T-cell (primary cell): ENCODE measurements at regions not wholly inside any gene's neighbourhood (a gene's known extent, or its start where the extent isn't known, plus 50 kb on each side); places are given as distances from the start of the nearest gene placed in this dataset.

Experiments
- ATAC-seq, 4 experiments: fragments of 200-7000 bp in 3 of 4; fragments of 150-1000 bp in 1 of 4; cut with Tn5 transposase; replicated peaks in 1 of 4; 1 replicate in 3 of 4; 2 replicates in 1 of 4; pipeline ENCODE4 v1.10.0; 2021; ENCODE audit warnings: moderate library complexity in 3 of 4, mild to moderate bottlenecking in 2 of 4, moderate number of reproducible peaks in 1 of 4
- CTCF ChIA-PET, 2 donors: fragments of 300-600 bp; sonication (Branson Sonifier 250); formaldehyde crosslinking; loops; one replicate each; lab custom pipeline; 2022; ENCODE audit warnings: antibody characterized with exemption in 2 of 2; lab: Charles Lee
- POLR2A ChIA-PET, 2 donors: fragments of 300-600 bp; sonication (Branson Sonifier 250); formaldehyde crosslinking; loops; one replicate each; lab custom pipeline; 2022; ENCODE audit warnings: antibody characterized with exemption in 2 of 2; lab: Charles Lee
- DNase-seq, 35 experiments: peaks; one replicate each; pipeline versions ENCODE4 v3.0.0 to v3.0.0-alpha.2; 2013 to 2023
- H3K27ac ChIP-seq: one replicate; pipeline ENCODE4 v1.5.1; 2013; ENCODE audit warnings: low read length
- H3K27me3 ChIP-seq, 2 experiments: replicated peaks in 1 of 2; 1 replicate in 1 of 2; 2 replicates in 1 of 2; pipeline versions ENCODE4 v1.6.1 to v1.7.0; 2013; ENCODE audit warnings: low read length in 1 of 2, mixed read lengths in 1 of 2; ENCODE audit not compliant: control insufficient read depth in 2 of 2, insufficient read depth in 2 of 2; ENCODE audit errors: extremely low read depth in 1 of 2
- H3K36me3 ChIP-seq, 2 donors: 1 replicate in 1 of 2; 2 replicates in 1 of 2; pipeline versions ENCODE4 v1.6.1 to v1.7.0; 2013; ENCODE audit warnings: low read length in 1 of 2; ENCODE audit not compliant: control insufficient read depth in 2 of 2, insufficient read depth in 1 of 2; ENCODE audit errors: extremely low read depth in 1 of 2
- H3K4me1 ChIP-seq, 2 experiments: 1 replicate in 1 of 2; 2 replicates in 1 of 2; pipeline versions ENCODE4 v1.6.1 to v1.7.0; 2013; ENCODE audit warnings: low read length in 2 of 2, mixed read lengths in 1 of 2; ENCODE audit not compliant: insufficient read depth in 2 of 2, control insufficient read depth in 1 of 2; ENCODE audit errors: extremely low read depth in 1 of 2
- H3K4me3 ChIP-seq, 2 donors: 1 replicate in 1 of 2; 2 replicates in 1 of 2; pipeline versions ENCODE4 v1.5.1 to v1.7.0; 2013; ENCODE audit warnings: mild to moderate bottlenecking in 2 of 2, low read length in 1 of 2, moderate library complexity in 1 of 2; ENCODE audit not compliant: control insufficient read depth in 1 of 2; ENCODE audit errors: extremely low read depth in 1 of 2
- H3K9me3 ChIP-seq: 2 replicates; pipeline ENCODE4 v1.7.0; 2013
- H3K27ac Mint-ChIP-seq, 2 donors: one replicate each; pipeline ENCODE4 v1.8.0; 2020 to 2021; ENCODE audit warnings: mild to moderate bottlenecking in 2 of 2, mixed read lengths in 2 of 2
- H3K27me3 Mint-ChIP-seq, 2 donors: one replicate each; pipeline ENCODE4 v1.8.0; 2021 to 2022; ENCODE audit warnings: mixed read lengths in 2 of 2
- H3K36me3 Mint-ChIP-seq: one replicate; pipeline ENCODE4 v1.8.0; 2021; ENCODE audit warnings: mixed read lengths
- H3K4me1 Mint-ChIP-seq, 3 donors: one replicate each; pipeline ENCODE4 v1.8.0; 2020 to 2022; ENCODE audit warnings: mixed read lengths in 3 of 3, mild to moderate bottlenecking in 1 of 3
- H3K4me3 Mint-ChIP-seq, 3 donors: one replicate each; pipeline ENCODE4 v1.8.0; 2020 to 2022; ENCODE audit warnings: mild to moderate bottlenecking in 3 of 3, mixed read lengths in 3 of 3, moderate library complexity in 3 of 3
- H3K9me3 Mint-ChIP-seq, 3 donors: one replicate each; pipeline ENCODE4 v1.8.0; 2020 to 2022; ENCODE audit warnings: mixed read lengths in 3 of 3
- WGBS: methylation state at CpG from one replicate; pipeline ENCODE4 v1.1.5; 2013; ENCODE audit warnings: missing lambda C conversion rate; ENCODE audit not compliant: insufficient coverage; 5-methylcytosine and 5-hydroxymethylcytosine counted together

DNA sequence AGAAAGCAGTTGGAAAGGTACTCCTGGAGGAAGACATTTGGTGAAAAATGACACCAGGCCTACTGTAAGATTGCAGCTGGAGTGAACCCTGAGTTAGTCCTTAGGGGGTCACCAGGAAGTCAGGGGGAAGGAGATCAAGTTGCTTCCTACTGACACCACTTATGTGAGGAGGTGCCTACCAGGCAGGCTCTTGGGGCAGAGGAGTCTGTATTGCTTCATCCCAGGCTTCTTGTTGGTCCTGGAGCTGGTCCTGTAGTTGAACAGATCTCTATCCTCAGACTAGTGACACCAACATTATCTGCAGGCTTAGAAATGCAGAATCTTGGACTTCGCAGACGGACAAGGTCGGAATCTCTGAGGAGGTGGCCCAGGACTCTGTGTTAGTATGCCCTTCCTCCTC lies 116.0 kb upstream of the ARGLU1 start:
- Histone ChIP-seq H3K27me3 (peaks cover 0 to 8% of the 10 kb centered on the region in 2 experiments), H3K4me1 (no peaks in the 10 kb centered on the region), H3K27ac (no peak overlapping the region), H3K36me3 (no peaks in the 10 kb centered on the region), H3K4me3 (no peak overlapping the region), H3K9me3 (no peaks in the 10 kb centered on the region)
- WGBS, result 77% methylated on average over 3 of the region's 3 CpGs
- no peaks in the 10 kb centered on the region for H3K9me3 Mint-ChIP-seq
- peaks cover 0 to 6% of the 10 kb centered on the region in 2 donors for H3K27me3 Mint-ChIP-seq
- DNase-seq (no peak), ATAC-seq (no peak)
- ChIA-PET POLR2A (no interaction called here), CTCF (no interaction called here)
- no peak overlapping the region for H3K27ac Mint-ChIP-seq
- no peaks in the 10 kb centered on the region for H3K36me3 Mint-ChIP-seq
- no peaks in the 10 kb centered on the region for H3K4me1 Mint-ChIP-seq
- no peak overlapping the region for H3K4me3 Mint-ChIP-seq

GRCh38 chr13:106683179-106683578 lies 115.2 kb upstream of the ARGLU1 start:
- DNase-seq (no peak), ATAC-seq (no peak)
- WGBS, result 87% methylated on average over 7 of the region's 8 CpGs
- no peaks in the 10 kb centered on the region for H3K9me3 ChIP-seq
- H3K4me1 ChIP-seq, result no peaks in the 10 kb centered on the region
- Mint-ChIP-seq H3K27me3 (peaks cover 0 to 7% of the 10 kb centered on the region in 2 donors), H3K27ac (no peak overlapping the region), H3K36me3 (no peaks in the 10 kb centered on the region), H3K9me3 (no peaks in the 10 kb centered on the region), H3K4me3 (no peak overlapping the region), H3K4me1 (no peaks in the 10 kb centered on the region)
- H3K4me3 ChIP-seq, result no peak overlapping the region
- peaks cover 0 to 8% of the 10 kb centered on the region in 2 experiments for H3K27me3 ChIP-seq
- POLR2A ChIA-PET, result no interaction called here
- H3K27ac ChIP-seq, result no peak overlapping the region
- CTCF ChIA-PET, result no interaction called here
- no peaks in the 10 kb centered on the region for H3K36me3 ChIP-seq

DNA sequence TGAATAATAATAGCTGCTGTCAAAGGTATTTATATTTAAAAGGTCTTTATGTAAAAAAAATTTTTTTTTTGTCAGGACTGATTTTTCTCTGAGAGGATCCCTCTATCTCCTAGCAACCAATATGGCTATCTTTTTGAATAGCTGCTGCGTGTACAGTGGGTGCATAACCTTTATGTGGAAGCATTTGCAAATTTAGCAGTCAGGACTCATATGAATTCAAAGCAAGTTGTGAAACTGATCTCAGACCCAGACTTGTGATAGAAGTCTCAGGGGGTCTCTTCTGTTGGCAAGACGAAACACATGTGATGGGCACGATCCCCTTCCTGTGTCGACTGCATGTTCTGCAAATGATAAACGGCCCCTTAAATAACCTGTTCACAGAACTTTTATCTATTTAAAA lies 114.1 kb upstream of the ARGLU1 start:
- H3K9me3 Mint-ChIP-seq, result peaks cover 0 to 4% (median 0%) of the 10 kb centered on the region in 3 donors
- DNase-seq (no peak), ATAC-seq (no peak)
- no peaks in the 10 kb centered on the region for H3K4me1 Mint-ChIP-seq
- H3K4me3 Mint-ChIP-seq, result no peak overlapping the region
- ChIA-PET POLR2A (no interaction called here), CTCF (no interaction called here)
- H3K36me3 Mint-ChIP-seq, result no peaks in the 10 kb centered on the region
- Histone ChIP-seq H3K4me1 (no peaks in the 10 kb centered on the region), H3K9me3 (no peaks in the 10 kb centered on the region), H3K27ac (no peak overlapping the region), H3K4me3 (no peak overlapping the region), H3K36me3 (no peaks in the 10 kb centered on the region), H3K27me3 (peaks cover 0 to 8% of the 10 kb centered on the region in 2 experiments)
- 86% methylated on average over 5 of the region's 5 CpGs for WGBS
- H3K27ac Mint-ChIP-seq, result no peak overlapping the region
- H3K27me3 Mint-ChIP-seq, result peaks cover 0 to 15% of the 10 kb centered on the region in 2 donors

DNA sequence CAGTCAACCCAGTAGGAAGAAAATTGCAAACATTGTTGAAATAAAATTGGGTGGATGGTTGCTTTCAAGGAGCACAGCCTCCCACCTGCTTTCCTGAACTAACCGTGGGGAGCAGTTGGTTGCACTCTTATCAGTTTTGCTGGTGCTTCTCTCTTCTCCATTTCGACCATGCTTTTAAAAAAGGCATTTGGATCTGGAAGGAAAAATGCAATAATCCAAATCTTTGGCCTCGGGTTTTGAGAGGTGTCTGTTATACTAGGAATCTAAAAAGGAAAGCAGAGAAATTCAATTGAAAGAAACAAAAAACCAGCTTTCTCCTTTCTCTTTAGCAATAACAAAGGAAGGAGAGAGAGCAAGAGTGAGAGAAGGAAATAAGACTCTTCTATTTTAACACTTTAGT lies 113.6 kb upstream of the ARGLU1 start:
- Mint-ChIP-seq H3K27me3 (peaks cover 0 to 15% of the 10 kb centered on the region in 2 donors), H3K4me1 (no peaks in the 10 kb centered on the region), H3K27ac (no peak overlapping the region), H3K36me3 (no peaks in the 10 kb centered on the region), H3K9me3 (peaks cover 0 to 4% (median 0%) of the 10 kb centered on the region in 3 donors), H3K4me3 (no peak overlapping the region)
- WGBS, result no CpG with 5 or more reads among the region's 3 CpGs
- Histone ChIP-seq H3K4me3 (no peak overlapping the region), H3K4me1 (no peaks in the 10 kb centered on the region), H3K36me3 (no peaks in the 10 kb centered on the region), H3K27me3 (peaks cover 0 to 8% of the 10 kb centered on the region in 2 experiments), H3K27ac (no peak overlapping the region), H3K9me3 (no peaks in the 10 kb centered on the region)
- POLR2A ChIA-PET, result no interaction called here
- CTCF ChIA-PET, result no interaction called here
- ATAC-seq, result no peak
- no peak for DNase-seq

DNA sequence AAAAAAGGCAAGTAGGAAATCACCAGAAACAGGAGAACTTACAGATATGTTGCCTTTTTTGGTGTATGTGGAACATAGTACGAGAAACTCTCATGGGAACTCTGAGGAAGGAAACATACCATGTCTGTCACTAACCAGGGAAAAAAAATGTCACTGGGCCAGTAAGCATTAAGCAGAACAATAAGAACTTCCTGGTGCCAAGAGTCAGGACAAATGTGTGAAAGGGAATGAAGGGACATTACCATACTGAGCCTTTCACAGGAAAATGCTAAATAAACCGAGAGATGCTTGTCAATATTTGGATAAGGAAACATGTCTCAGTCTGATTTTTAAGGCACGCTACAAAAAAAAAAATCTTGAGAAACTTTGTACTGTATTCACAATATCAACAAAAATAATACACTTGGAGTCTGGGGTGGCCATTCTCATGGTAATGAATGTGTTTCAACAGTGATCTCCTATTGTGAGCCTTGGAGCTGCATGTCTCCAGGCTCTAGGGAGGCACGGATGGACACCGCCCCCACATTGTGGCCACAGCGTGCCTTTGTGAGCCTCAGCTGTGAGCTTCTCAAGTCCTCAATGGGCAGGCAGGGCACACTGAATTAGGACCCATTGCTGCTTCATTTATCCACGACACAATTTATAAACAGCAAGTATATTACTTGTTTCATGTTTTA lies 113.0 kb upstream of the ARGLU1 start:
- Mint-ChIP-seq H3K9me3 (peaks cover 0 to 4% (median 0%) of the 10 kb centered on the region in 3 donors), H3K4me3 (no peak overlapping the region), H3K4me1 (no peaks in the 10 kb centered on the region), H3K27me3 (peaks cover 0 to 15% of the 10 kb centered on the region in 2 donors), H3K36me3 (no peaks in the 10 kb centered on the region), H3K27ac (no peak overlapping the region)
- Histone ChIP-seq H3K27ac (no peak overlapping the region), H3K27me3 (peaks cover 0 to 8% of the 10 kb centered on the region in 2 experiments), H3K4me3 (no peak overlapping the region), H3K36me3 (no peaks in the 10 kb centered on the region), H3K9me3 (no peaks in the 10 kb centered on the region), H3K4me1 (no peaks in the 10 kb centered on the region)
- ChIA-PET CTCF (no interaction called here), POLR2A (no interaction called here)
- DNase-seq (no peak), ATAC-seq (no peak)
- 79% methylated on average over 3 of the region's 7 CpGs for WGBS

- WGBS, result 79% methylated on average over 3 of the region's 5 CpGs
- Mint-ChIP-seq H3K4me1 (no peaks in the 10 kb centered on the region), H3K27me3 (peaks cover 0 to 15% of the 10 kb centered on the region in 2 donors), H3K36me3 (no peaks in the 10 kb centered on the region), H3K4me3 (no peak overlapping the region), H3K27ac (no peak overlapping the region), H3K9me3 (peaks cover 0 to 4% (median 0%) of the 10 kb centered on the region in 3 donors)
- Histone ChIP-seq H3K9me3 (no peaks in the 10 kb centered on the region), H3K27me3 (peaks cover 0 to 8% of the 10 kb centered on the region in 2 experiments), H3K4me1 (no peaks in the 10 kb centered on the region), H3K4me3 (no peak overlapping the region), H3K36me3 (no peaks in the 10 kb centered on the region), H3K27ac (no peak overlapping the region)
- POLR2A ChIA-PET, result no interaction called here
- ATAC-seq, result no peak
- CTCF ChIA-PET, result no interaction called here
- no peak for DNase-seq
These were observed 110.9 kb upstream of the ARGLU1 start for GRCh38 chr13:106678646-106679418.
